Vagina (tissue), 2 donors: ENCODE measurements at regions not wholly inside any gene's neighbourhood (a gene's known extent, or its start where the extent isn't known, plus 50 kb on each side); places are given as distances from the start of the nearest gene placed in this dataset.

Experiments used
- DNase-seq, 2 donors: peaks; one replicate each; pipeline ENCODE4 v3.0.0-alpha.2; 2017; ENCODE audit errors: extremely low spot score in 2 of 2
- H3K27ac ChIP-seq: fragments of 200-600 bp; sonication (generic); one replicate; pipeline ENCODE4 v1.5.1; 2019
- H3K27me3 ChIP-seq: fragments of 200-600 bp; sonication (generic); one replicate; pipeline ENCODE4 v1.5.1; 2019
- H3K36me3 ChIP-seq, 2 donors: fragments of 200-600 bp; sonication (generic); one replicate each; pipeline ENCODE4 v1.5.1; 2017 to 2019
- H3K4me1 ChIP-seq: fragments of 200-600 bp; sonication (generic); one replicate; pipeline ENCODE4 v1.5.1; 2019
- H3K4me3 ChIP-seq, 2 donors: fragments of 200-600 bp; sonication (generic); 1 replicate in 1 of 2; 2 replicates in 1 of 2; pipeline ENCODE4 v1.5.1; 2016 to 2019
- H3K9me3 ChIP-seq: fragments of 200-600 bp; sonication (generic); one replicate; pipeline ENCODE4 v1.5.1; 2019
- CTCF ChIP-seq, 3 experiments: fragments of 450-650 bp in 2 of 3; fragments of 200-600 bp in 1 of 3; sonication (generic) in 1 of 3; IDR thresholded peaks; one replicate each; pipeline ENCODE4 v1.5.1; 2017 to 2019; ENCODE audit warnings: antibody characterized with exemption in 3 of 3, mild to moderate bottlenecking in 2 of 3, moderate library complexity in 2 of 3
- POLR2A ChIP-seq, 2 donors: fragments of 450-650 bp; IDR thresholded peaks; one replicate each; pipeline ENCODE4 v1.6.1; 2017; ENCODE audit warnings: antibody characterized with exemption in 2 of 2, mild to moderate bottlenecking in 2 of 2, moderate library complexity in 2 of 2
- POLR2AphosphoS5 ChIP-seq, 2 donors: sonication (generic); formaldehyde crosslinking; IDR thresholded peaks; one replicate each; pipeline ENCODE4 v1.9.0; 2017; ENCODE audit warnings: antibody characterized with exemption in 2 of 2, mild to moderate bottlenecking in 2 of 2, low read depth in 1 of 2; ENCODE audit not compliant: insufficient read depth in 1 of 2
- intact Hi-C: fragments of 100-400 bp; cut with DNase I; formaldehyde crosslinking; loops from one replicate; pipeline ENCODE4 v1.15.1; 2023

GRCh38 chr3:177914224-177914623, 622.0 kb upstream of the KCNMB2 start:
- H3K4me3 ChIP-seq = no peak overlapping the region
- H3K27me3 ChIP-seq = no peaks in the 10 kb centered on the region
- DNase-seq = no peak
- no peak overlapping the region for H3K27ac ChIP-seq
- peaks cover 5% of the 10 kb centered on the region for H3K9me3 ChIP-seq
- intact Hi-C loops = no loop called here
- no peak for TF ChIP-seq POLR2A (IDR thresholded peaks at IDR 0.05)
- H3K4me1 ChIP-seq = no peaks in the 10 kb centered on the region
- no peaks in the 10 kb centered on the region for H3K36me3 ChIP-seq

DNA sequence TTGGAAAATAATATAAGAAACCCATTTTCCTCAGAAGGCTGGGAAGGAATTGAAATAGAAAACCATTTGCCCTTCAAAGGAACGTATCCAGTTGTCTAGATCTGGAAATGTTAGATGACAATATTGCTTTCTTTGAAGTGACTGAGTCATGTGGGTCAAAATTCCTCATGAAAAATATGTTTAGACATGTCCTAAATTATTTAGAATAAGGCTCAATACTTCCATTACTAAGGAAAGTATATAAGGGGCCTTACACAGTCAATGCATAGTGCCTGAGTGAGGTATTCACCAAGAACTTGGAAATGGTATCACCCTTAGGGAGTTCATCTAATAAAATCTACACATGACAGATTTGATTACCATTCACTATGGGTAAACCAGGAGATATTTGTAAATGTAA, 619.8 kb upstream of the KCNMB2 start:
- no peak for TF ChIP-seq CTCF (IDR thresholded peaks at IDR 0.05)
- no peaks in the 10 kb centered on the region for H3K36me3 ChIP-seq
- no peak for DNase-seq
- intact Hi-C loops = no loop called here
- peaks cover 5% of the 10 kb centered on the region for H3K9me3 ChIP-seq
- H3K27ac ChIP-seq = no peak overlapping the region
- no peak overlapping the region for H3K4me3 ChIP-seq
- no peaks in the 10 kb centered on the region for H3K4me1 ChIP-seq
- no peaks in the 10 kb centered on the region for H3K27me3 ChIP-seq

GRCh38 chr3:177917234-177917861, 618.9 kb upstream of the KCNMB2 start:
- intact Hi-C loops = no loop called here
- H3K27ac ChIP-seq = no peak overlapping the region
- TF ChIP-seq POLR2AphosphoS5 (IDR thresholded peaks at IDR 0.05; ENCODE audit: insufficient read depth in 1 of 2, low read depth in 1 of 2) (no peak), CTCF (IDR thresholded peaks at IDR 0.05) (no peak), POLR2A (IDR thresholded peaks at IDR 0.05) (no peak)
- H3K36me3 ChIP-seq = no peaks in the 10 kb centered on the region
- no peaks in the 10 kb centered on the region for H3K27me3 ChIP-seq
- no peaks in the 10 kb centered on the region for H3K4me1 ChIP-seq
- no peak for DNase-seq
- no peak overlapping the region for H3K4me3 ChIP-seq
- peaks cover 5% of the 10 kb centered on the region for H3K9me3 ChIP-seq

DNA sequence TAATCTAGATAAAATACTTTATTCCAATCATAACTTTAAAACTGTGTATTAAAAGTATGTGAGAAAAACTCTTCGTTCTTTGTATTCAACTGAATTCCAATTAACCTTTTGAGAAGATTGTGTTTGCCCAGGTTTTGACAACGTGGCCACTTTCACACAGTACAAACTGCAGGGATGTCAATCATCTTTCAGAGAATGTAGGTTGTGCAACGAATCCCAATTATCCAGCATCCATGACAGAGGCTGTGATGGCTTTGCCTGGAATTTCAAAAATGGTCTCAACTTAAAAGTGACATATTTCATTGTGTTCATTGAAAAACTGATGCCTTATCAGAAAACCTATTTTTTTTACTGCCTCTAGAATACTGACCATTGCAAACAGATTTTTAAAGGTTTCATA, 615.1 kb upstream of the KCNMB2 start:
- H3K27ac ChIP-seq = no peak overlapping the region
- intact Hi-C loops = no loop called here
- no peak for DNase-seq
- H3K27me3 ChIP-seq = no peaks in the 10 kb centered on the region
- H3K9me3 ChIP-seq = no peaks in the 10 kb centered on the region
- no peaks in the 10 kb centered on the region for H3K4me1 ChIP-seq
- H3K36me3 ChIP-seq = no peaks in the 10 kb centered on the region
- H3K4me3 ChIP-seq = no peak overlapping the region
- no peak for TF ChIP-seq POLR2AphosphoS5 (IDR thresholded peaks at IDR 0.05; ENCODE audit: insufficient read depth in 1 of 2, low read depth in 1 of 2)
- no peak for TF ChIP-seq POLR2A (IDR thresholded peaks at IDR 0.05)
- TF ChIP-seq CTCF (IDR thresholded peaks at IDR 0.05) = no peak

DNA sequence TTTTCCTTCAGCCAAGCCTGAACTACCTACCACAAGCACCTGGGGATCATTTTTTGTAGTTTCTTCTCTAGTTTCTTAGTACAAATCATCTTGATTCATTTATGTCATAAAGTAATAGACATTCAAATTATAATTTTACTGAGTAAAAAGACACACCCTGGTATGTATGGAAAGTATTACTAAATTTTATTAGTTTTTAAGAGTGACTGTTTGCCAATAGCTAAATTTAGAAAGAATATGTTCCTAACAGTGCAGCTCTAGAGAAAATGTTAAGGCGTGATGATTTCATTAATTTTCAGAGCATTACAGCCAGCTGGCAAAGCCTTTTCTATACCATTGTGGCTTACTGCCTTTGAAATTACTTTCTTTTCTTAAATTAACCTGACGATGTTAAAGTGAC, 612.0 kb upstream of the KCNMB2 start:
- Histone ChIP-seq H3K9me3 (no peaks in the 10 kb centered on the region), H3K36me3 (no peaks in the 10 kb centered on the region), H3K4me1 (peaks cover 7% of the 10 kb centered on the region), H3K27ac (no peak overlapping the region), H3K4me3 (no peak overlapping the region), H3K27me3 (no peaks in the 10 kb centered on the region)
- intact Hi-C loops = no loop called here
- DNase-seq = no peak
- TF ChIP-seq CTCF (IDR thresholded peaks at IDR 0.05) (no peak), POLR2A (IDR thresholded peaks at IDR 0.05) (no peak), POLR2AphosphoS5 (IDR thresholded peaks at IDR 0.05; ENCODE audit: insufficient read depth in 1 of 2, low read depth in 1 of 2) (no peak)
